ENCODE measurements at regions not wholly inside any gene's neighbourhood (a gene's known extent, or its start where the extent isn't known, plus 50 kb on each side); places are given as distances from the start of the nearest gene placed in this dataset.
A peak's percentile ranks its signal among the peaks of the same experiment; 100 is the strongest.
"Not testable (repeated sequence)": the region's sequence is repeated elsewhere in the genome, so short reads cannot be mapped to it uniquely, and the experiment has no call there.

DNA sequence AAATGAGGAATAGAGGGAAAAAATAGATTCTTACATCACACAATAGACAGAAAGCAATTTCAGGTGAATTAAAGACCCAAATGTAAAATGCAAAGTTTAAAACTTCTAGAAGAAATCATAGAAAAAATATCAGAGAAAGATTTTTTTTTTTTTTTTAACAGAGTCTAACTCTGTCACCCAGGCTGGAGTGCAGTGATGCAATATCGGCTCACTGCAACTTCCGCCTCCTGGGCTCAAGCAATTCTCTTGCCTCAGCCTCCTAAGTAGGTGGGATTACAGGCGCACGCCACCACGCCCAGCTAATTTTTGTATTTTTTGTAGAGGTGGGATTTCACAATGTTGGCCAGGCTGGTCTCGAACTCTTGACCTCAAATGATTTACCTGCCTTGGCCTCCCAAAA lies 141.8 kb downstream of the COPRS start:
- H3K9me3 ChIP-seq; in situ Hi-C loops (cut with MboI; ENCODE audit: low sequenced_read_pairs); H3K4me1 ChIP-seq; H3K27me3 ChIP-seq (ENCODE audit: low read depth); H3K36me3 ChIP-seq (replicated peaks); H3K4me3 ChIP-seq; DNase-seq (ENCODE audit: low spot score in 2 of 2): not testable (repeated sequence)

DNA sequence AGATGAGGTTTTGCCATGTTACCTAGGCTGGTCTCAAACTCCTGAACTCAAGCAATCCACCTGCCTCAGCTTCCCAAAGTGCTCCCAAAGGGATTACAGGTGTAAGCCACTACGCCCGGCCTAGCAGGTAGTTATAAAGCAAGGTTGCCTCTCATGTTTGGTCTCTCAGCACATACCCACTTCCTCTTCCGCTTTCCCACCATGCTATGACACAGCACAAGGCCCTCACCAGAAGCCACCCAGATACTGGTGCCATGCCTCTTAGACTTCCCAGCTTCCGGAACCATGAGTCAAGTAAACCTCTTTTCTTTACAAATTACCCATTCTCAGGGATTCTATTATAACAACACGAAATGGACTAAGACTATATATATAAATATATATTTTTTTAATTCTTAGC lies 143.6 kb downstream of the COPRS start:
- peaks cover 3% of the 10 kb centered on the region; the same call in 1 of the 2 replicates for H3K27me3 ChIP-seq (ENCODE audit: low read depth)
- no peaks in the 10 kb centered on the region for H3K36me3 ChIP-seq (replicated peaks)
- in situ Hi-C loops (cut with MboI; ENCODE audit: low sequenced_read_pairs): no loop called here
- no peaks in the 10 kb centered on the region for H3K4me1 ChIP-seq
- H3K4me3 ChIP-seq: no peak overlapping the region
- no peak for DNase-seq (ENCODE audit: low spot score in 2 of 2)
- H3K9me3 ChIP-seq: no peaks in the 10 kb centered on the region

DNA sequence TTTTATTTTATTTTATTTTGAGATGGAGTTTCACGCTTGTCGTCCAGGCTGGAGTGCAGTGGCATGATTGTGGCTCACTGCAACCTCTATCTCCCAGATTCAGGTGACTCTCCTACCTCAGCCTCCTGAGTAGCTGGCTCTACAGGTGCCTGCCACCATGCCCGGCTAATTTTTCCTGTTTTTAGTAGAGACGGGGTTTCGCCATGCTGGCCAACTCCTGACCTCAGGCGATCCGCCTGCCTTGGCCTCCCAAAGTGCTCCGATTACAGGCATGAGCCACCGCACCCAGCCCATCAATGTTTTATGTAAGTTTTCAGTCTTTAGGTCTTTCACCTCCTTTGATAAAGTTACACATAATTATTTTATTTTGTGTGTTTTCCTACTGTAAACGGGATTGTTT lies 154.6 kb downstream of the COPRS start:
- in situ Hi-C loops (cut with MboI; ENCODE audit: low sequenced_read_pairs): no loop called here
- Histone ChIP-seq H3K27me3 (ENCODE audit: low read depth) (0 out of 2 replicates have a peak, but pooled peaks cover 7% of the 10 kb centered on the region), H3K9me3 (0 out of 2 replicates have a peak, but pooled peaks cover 2% of the 10 kb centered on the region), H3K4me1 (no peaks in the 10 kb centered on the region), H3K36me3 (replicated peaks) (no peaks in the 10 kb centered on the region), H3K4me3 (no peak overlapping the region)
- DNase-seq (ENCODE audit: low spot score in 2 of 2): no peak

DNA sequence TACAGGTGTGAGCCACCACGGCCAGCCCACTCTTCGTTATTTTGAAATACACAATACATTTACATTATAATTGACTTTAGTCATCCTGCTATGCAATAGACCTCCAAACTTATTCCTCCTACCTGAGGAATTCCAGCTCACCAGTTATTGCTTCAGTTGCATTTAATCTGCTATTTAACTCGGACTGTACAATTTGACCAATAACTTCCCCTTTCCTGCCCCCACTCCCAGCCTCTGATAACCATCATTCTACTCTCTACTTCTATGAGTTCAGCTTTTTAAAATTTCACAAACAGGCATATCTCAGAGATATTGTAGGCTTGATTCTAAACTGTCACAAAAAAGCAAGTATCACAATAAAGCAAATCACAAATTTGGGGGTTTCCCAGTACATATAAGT lies 157.0 kb downstream of the COPRS start:
- no peaks in the 10 kb centered on the region for H3K4me1 ChIP-seq
- in situ Hi-C loops (cut with MboI; ENCODE audit: low sequenced_read_pairs): no loop called here

DNA sequence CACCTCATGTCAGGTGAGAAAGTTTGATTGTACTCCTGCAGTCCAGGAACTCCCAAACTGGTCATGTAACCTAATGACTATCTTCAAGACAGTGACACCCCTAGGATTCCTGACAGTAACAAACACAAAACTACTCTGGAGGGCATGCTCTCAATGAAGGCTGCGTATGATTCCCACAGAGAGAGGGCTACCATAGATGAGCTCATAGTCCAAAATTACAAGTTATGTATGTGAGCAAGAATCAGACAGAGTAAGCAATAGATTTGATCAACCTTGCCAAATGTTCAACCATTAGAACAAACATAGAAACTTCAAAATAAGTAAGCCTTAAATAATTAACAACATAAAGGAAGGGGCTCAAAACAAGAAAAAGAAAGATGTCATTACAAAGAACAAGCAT lies 158.1 kb downstream of the COPRS start:
- Histone ChIP-seq H3K4me3 (no peak overlapping the region), H3K4me1 (no peaks in the 10 kb centered on the region), H3K27me3 (ENCODE audit: low read depth) (0 out of 2 replicates have a peak, but pooled peaks cover 7% of the 10 kb centered on the region), H3K9me3 (0 out of 2 replicates have a peak, but pooled peaks cover 2% of the 10 kb centered on the region), H3K36me3 (replicated peaks) (no peaks in the 10 kb centered on the region)
- DNase-seq (ENCODE audit: low spot score in 2 of 2): no peak
- in situ Hi-C loops (cut with MboI; ENCODE audit: low sequenced_read_pairs): no loop called here

More for the DNA sequence above, 157.0 kb downstream of the COPRS start:
- Histone ChIP-seq H3K27me3 (ENCODE audit: low read depth) (0 out of 2 replicates have a peak, but pooled peaks cover 7% of the 10 kb centered on the region), H3K4me3 (no peak overlapping the region), H3K36me3 (replicated peaks) (no peaks in the 10 kb centered on the region), H3K9me3 (0 out of 2 replicates have a peak, but pooled peaks cover 2% of the 10 kb centered on the region)
- no peak for DNase-seq (ENCODE audit: low spot score in 2 of 2)

DNA sequence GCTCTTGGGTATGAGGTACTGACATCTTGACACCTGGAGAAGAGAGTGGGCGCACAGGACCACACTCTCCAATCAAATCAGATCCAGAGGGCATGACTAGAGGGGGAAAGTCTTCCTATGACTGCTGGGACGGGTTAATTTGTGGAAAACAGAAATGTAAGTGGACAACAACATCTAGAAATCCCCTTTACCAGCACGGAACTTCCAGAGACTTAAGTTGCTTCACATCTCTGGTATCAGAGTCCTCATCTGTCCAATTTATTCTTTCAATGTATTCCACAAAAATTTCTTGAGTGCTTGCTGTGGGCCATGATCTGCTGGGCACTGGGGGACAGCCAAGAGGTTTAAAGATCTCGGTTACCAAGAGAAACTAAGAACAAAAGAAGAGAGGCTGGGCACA lies 159.2 kb downstream of the COPRS start:
- no peaks in the 10 kb centered on the region for H3K4me1 ChIP-seq
- 0 out of 2 replicates have a peak, but pooled peaks cover 7% of the 10 kb centered on the region for H3K27me3 ChIP-seq (ENCODE audit: low read depth)
- in situ Hi-C loops (cut with MboI; ENCODE audit: low sequenced_read_pairs): no loop called here
- no peak for DNase-seq (ENCODE audit: low spot score in 2 of 2)
- no peaks in the 10 kb centered on the region for H3K36me3 ChIP-seq (replicated peaks)
- H3K4me3 ChIP-seq: no peak overlapping the region
- H3K9me3 ChIP-seq: 0 out of 2 replicates have a peak, but pooled peaks cover 2% of the 10 kb centered on the region

DNA sequence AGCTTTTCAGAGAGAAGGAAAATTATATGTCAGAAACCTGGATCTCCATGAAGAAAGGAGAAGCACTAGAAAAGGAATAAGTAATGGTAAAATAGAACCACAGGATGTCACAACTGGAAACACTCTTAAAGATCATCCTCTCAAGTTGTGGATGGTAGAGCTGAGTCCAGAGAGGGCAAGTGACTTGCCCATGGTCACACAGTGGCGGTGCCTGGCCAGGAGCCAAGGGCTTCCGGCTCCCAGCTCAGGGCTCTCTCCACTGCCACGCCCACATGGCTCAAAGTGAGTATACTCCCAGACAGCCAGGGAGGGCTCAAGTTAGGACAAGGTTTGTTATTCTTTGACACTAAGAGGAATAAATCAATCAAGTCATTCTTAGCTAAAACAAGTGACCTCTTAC lies 159.8 kb downstream of the COPRS start:
- no peak overlapping the region for H3K4me3 ChIP-seq
- 0 out of 2 replicates have a peak, but pooled peaks cover 5% of the 10 kb centered on the region for H3K27me3 ChIP-seq (ENCODE audit: low read depth)
- H3K9me3 ChIP-seq: 0 out of 2 replicates have a peak, but pooled peaks cover 2% of the 10 kb centered on the region
- in situ Hi-C loops (cut with MboI; ENCODE audit: low sequenced_read_pairs): no loop called here
- H3K4me1 ChIP-seq: no peaks in the 10 kb centered on the region
- DNase-seq (ENCODE audit: low spot score in 2 of 2): peak in 1 of 2 experiments; percentile 49
- H3K36me3 ChIP-seq (replicated peaks): no peaks in the 10 kb centered on the region

DNA sequence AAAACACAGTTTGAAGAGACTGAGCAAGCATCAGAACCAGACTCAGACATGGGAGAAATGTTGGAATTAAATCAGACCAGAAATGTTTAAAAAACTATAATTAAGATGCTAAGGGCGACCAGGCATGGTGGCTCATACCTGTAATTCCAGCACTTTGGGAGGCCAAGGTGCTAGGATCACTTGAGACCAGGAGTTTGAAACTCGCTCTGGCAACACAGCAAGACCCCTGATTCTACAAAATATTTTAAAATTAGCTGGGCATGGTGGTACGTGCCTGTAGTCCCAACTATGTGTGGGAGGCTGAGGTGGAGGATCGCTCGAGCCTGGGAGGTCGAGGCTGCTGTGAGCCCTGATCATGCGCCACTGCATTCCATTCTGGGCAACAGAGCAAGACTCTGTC lies 160.3 kb downstream of the COPRS start:
- in situ Hi-C loops (cut with MboI; ENCODE audit: low sequenced_read_pairs): no loop called here

DNA sequence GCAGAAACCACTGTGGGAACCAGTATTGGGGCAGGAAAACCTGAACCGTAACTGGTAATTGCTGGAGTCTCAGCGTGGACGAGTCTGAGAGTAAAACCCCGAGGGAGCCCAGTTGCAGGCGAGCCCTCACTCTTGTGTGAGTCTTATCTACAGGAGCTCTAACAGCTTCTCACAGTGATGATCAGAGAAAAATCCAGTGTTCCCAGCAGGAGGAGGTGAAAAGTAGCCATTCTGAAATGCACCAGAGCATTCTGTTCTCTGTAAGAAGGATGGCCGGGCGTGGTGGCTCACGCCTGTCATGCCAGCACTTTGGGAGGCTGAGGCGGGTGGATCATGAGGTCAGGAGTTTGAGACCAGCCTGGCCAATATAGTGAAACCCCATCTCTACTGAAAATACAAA lies 161.2 kb downstream of the COPRS start:
- no peaks in the 10 kb centered on the region for H3K27me3 ChIP-seq (ENCODE audit: low read depth)
- H3K4me1 ChIP-seq: no peaks in the 10 kb centered on the region
- in situ Hi-C loops (cut with MboI; ENCODE audit: low sequenced_read_pairs): no loop called here
- no peaks in the 10 kb centered on the region for H3K36me3 ChIP-seq (replicated peaks)
- H3K9me3 ChIP-seq: no peaks in the 10 kb centered on the region
- no peak overlapping the region for H3K4me3 ChIP-seq
- no peak for DNase-seq (ENCODE audit: low spot score in 2 of 2)

More for the DNA sequence above, 160.3 kb downstream of the COPRS start:
- DNase-seq (ENCODE audit: low spot score in 2 of 2): no peak
- no peaks in the 10 kb centered on the region for H3K4me1 ChIP-seq
- H3K36me3 ChIP-seq (replicated peaks): no peaks in the 10 kb centered on the region
- no peak overlapping the region for H3K4me3 ChIP-seq
- H3K27me3 ChIP-seq (ENCODE audit: low read depth): no peaks in the 10 kb centered on the region
- 0 out of 2 replicates have a peak, but pooled peaks cover 2% of the 10 kb centered on the region for H3K9me3 ChIP-seq

DNA sequence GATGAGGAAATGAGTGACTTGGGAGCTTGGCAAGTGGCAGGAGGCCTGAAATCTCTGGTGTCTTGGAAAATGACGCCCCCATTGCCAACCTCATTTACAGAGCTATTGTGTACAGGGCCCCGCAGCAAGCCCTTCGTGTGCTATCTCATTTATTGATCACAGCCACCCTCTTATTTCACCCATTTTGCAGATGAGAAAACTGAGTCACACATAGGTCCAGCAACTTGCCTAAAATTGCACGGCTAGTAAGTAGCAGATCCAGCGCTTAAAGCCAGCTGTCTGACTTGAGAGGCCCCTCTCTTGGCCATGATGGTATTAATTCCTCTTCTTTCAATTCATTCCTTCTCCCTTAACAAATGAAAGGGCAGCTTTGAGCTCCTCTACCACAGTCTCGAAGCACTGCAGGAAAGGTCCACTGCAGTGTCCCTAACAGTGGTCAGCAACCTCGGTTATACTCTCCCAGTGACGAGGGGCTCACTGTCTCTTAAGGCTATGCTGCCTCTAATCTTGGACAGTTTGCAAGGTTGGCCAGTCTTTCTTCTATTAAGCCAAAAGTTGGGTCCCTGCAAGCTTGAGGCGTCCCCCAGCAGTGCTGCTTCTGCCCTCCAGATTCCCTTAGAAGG lies 162.2 kb downstream of the COPRS start:
- no peak for DNase-seq (ENCODE audit: low spot score in 2 of 2)
- Histone ChIP-seq H3K36me3 (replicated peaks) (no peaks in the 10 kb centered on the region), H3K9me3 (no peaks in the 10 kb centered on the region), H3K27me3 (ENCODE audit: low read depth) (no peaks in the 10 kb centered on the region), H3K4me3 (no peak overlapping the region), H3K4me1 (no peaks in the 10 kb centered on the region)
- in situ Hi-C loops (cut with MboI; ENCODE audit: low sequenced_read_pairs): no loop called here

DNA sequence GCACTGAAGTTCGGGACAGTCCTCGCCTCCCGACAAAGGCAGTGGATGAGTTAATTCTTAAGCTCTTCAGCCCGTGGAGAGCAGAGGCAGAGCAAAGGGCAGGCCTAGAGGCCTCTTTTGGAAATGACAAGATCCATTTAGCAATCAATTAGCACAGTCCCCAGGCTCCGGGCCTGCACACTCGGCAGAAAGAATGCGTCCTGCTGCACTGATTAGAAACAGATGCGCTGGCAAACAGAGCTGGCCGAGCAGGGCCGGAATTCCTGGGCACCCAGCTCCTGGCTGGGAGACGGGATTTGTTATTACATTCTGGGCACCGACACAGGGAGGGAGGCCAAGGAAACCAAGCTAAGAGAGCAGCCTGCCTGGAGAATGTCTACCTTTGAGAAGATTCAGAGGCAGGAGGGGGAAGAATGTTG lies 162.9 kb downstream of the COPRS start:
- H3K9me3 ChIP-seq: no peaks in the 10 kb centered on the region
- H3K4me1 ChIP-seq: no peaks in the 10 kb centered on the region
- in situ Hi-C loops (cut with MboI; ENCODE audit: low sequenced_read_pairs): no loop called here
- DNase-seq (ENCODE audit: low spot score in 2 of 2): no peak
- no peaks in the 10 kb centered on the region for H3K27me3 ChIP-seq (ENCODE audit: low read depth)
- no peaks in the 10 kb centered on the region for H3K36me3 ChIP-seq (replicated peaks)
- H3K4me3 ChIP-seq: no peak overlapping the region

DNA sequence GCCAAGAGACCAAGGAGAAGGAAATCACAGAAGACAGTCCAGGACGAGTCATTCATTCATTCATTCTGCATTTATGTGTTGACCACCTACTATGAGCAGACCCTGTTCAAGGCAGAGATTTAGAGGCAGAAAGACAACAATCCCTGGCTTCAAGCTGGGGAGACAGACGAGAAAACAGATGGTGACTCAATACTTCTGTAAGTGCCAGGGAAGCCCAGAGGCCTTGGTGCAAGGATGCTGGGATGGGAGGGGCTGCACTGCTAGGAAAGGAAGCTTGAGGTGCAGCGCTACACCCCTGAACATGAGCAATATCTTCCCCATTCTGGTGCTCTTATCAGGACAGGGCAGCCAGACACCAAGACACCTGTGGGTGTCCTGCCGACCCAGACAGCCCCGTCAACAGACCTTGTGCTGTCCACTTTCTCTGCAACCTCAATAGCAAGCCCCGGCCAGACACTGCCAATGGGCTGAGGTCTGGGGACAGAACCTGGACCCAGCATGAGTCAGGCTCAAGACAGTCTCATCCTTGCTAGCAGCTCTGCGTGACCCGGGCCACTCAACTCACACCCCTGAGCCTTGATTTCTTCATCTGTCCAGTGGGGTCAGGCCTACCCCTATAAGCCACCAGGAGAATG lies 163.5 kb downstream of the COPRS start:
- Histone ChIP-seq H3K9me3 (no peaks in the 10 kb centered on the region), H3K27me3 (ENCODE audit: low read depth) (no peaks in the 10 kb centered on the region), H3K4me1 (no peaks in the 10 kb centered on the region), H3K36me3 (replicated peaks) (no peaks in the 10 kb centered on the region), H3K4me3 (no peak overlapping the region)
- DNase-seq (ENCODE audit: low spot score in 2 of 2): no peak
- in situ Hi-C loops (cut with MboI; ENCODE audit: low sequenced_read_pairs): no loop called here

DNA sequence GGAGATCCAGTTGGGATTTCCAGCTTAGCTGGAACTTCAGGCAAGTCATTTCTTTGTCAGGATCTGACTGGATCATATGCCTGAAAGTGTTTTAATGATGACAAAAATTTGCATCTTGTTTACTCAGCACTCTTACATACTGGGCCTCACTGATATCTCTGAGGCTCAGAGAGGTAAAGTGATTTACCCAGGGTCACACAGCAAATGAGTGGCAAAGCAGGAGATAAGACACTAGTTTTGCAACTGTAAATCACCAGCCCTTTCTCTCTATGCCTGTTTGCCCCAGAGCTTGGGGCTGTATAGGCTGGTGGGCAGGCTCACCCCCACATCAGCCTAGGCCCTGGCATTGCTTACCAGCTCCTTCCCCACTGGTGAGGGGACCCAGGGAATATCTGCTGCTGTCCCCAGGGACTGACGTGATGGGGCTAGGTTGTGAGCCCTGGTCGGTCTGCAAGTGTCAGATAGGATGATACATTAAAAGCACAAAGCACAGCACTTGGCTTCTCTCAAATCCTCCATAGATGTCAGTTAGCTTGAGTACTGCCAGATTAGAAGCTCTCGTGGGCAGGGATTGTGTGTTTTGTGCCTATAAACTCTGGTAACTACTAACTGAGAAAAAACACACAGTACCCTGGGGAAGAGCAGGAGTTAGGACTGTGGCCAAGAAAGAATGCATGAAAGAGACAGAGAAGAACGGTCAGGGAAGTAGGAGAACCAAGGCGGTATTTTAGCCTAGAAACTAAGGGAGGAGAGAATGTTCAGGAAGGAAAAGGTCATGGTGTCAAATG lies 165.4 kb downstream of the COPRS start:
- Histone ChIP-seq H3K9me3 (no peaks in the 10 kb centered on the region), H3K4me1 (no peaks in the 10 kb centered on the region), H3K27me3 (ENCODE audit: low read depth) (no peaks in the 10 kb centered on the region), H3K4me3 (no peak overlapping the region), H3K36me3 (replicated peaks) (no peaks in the 10 kb centered on the region)
- in situ Hi-C loops (cut with MboI; ENCODE audit: low sequenced_read_pairs): no loop called here
- no peak for DNase-seq (ENCODE audit: low spot score in 2 of 2)

DNA sequence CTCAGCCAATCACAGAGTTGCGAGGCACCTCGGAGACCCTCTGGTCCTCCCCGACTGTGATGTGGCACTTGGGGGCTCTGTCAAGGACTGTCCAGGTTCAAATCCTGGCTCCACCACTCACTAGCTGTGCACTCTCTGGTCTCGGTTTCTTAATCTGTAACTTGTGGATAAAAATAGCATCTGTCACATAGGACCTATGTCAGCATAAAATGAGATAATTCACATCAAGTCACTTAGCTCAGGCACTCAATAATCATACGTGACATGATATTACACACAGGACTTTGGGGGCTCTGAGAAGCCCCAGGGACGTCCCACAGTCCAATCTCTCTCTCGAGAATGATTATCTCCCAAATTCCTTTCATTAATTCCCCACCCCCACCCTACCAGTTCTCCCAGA lies 166.4 kb downstream of the COPRS start:
- Histone ChIP-seq H3K36me3 (replicated peaks) (no peaks in the 10 kb centered on the region), H3K9me3 (no peaks in the 10 kb centered on the region), H3K27me3 (ENCODE audit: low read depth) (no peaks in the 10 kb centered on the region), H3K4me3 (no peak overlapping the region), H3K4me1 (no peaks in the 10 kb centered on the region)
- DNase-seq (ENCODE audit: low spot score in 2 of 2): no peak
- in situ Hi-C loops (cut with MboI; ENCODE audit: low sequenced_read_pairs): no loop called here

Measured in HAP-1 (cell line).